ENCODE measurements at regions not wholly inside any gene's neighbourhood (a gene's known extent, or its start where the extent isn't known, plus 50 kb on each side); places are given as distances from the start of the nearest gene placed in this dataset.
A peak's percentile ranks its signal among the peaks of the same experiment; 100 is the strongest.
"Not testable (repeated sequence)": the region's sequence is repeated elsewhere in the genome, so short reads cannot be mapped to it uniquely, and the experiment has no call there.

GRCh38 chr4:138890891-138891570 is 124.5 kb upstream of the NOCT start:
- DNase-seq: no peak

DNA sequence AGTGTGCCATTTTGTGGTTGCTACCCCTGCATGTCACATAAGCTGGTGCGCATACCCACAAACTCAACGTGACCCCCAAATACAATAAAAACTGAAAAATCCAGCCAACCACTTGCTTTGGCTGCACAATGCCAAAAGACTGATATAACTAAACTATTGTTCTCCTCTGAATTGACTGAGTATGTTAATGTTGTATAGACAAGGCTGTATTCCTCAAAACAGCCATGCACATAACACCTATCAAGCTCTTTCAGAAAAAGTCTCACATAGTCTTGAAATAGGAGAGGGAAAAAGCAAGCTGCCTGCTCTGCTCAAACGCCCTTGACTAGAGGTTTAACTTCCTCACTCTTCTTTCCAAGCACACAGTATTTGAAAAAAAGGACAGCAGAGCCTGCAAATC is 126.4 kb upstream of the NOCT start:
- no peak for DNase-seq

DNA sequence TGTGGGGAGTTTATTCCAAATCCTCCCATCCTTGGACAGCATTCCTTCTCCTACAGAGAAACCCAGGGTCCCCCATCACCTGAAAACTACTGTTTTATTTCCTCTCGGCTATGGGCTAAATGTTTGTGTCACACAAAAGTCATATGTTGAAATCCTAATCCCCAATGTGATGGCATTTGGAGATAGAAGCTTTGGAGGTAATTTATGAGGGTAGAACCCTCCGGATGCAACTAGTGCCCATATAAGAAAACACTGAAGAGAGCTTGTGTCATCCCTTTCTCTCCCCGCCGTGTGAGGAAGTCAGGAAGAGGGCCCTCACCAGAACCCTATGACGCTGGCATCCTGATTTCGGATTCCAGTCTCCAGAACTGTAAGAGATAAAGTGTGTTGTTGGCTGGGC is 127.8 kb upstream of the NOCT start:
- DNase-seq: no peak

GRCh38 chr4:138887341-138887740 is 128.2 kb upstream of the NOCT start:
- DNase-seq: no peak

- no peak for DNase-seq
These were observed 135.8 kb upstream of the NOCT start for GRCh38 chr4:138879757-138880156.

DNA sequence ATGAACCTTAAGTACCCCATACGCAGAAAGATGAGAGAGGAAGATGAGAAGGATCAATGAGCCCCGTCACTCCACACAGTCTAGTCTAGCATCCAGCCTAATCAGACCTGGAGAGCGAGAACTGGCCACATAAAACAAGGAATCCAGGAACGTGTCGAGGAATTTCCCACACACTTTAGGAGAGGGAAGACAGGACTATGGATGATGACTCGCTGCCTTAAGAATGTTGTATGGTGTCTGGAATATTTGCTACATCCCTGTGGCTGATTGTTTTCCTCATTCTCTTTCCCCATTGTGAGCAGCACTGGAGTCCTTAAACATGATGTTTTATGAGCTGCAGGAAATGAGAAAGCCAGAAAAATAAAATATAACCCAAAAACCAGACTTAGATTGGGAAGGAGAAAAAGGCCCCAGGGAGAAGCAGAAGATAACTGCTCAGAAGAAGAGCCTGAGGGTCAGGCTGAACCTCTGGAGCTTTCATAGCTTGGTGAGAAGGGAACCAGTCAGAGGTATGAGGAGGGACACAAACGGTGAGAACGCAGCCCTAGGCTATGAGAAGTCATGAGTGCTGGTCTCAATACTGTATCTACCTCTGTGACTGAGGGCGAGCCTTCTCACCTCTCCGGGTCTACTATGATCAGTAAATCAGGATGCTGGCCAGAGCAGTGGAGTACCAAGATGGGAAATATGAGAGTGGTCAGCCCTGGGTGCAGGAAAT is 139.5 kb upstream of the NOCT start:
- no peak for DNase-seq

GRCh38 chr4:138871555-138871875 is 144.1 kb upstream of the NOCT start:
- no peak for DNase-seq

- peak; percentile 40 for DNase-seq
These were observed 144.6 kb upstream of the NOCT start for GRCh38 chr4:138870737-138871554.

GRCh38 chr4:138869631-138870030 is 145.9 kb upstream of the NOCT start:
- no peak for DNase-seq

GRCh38 chr4:138869165-138869564 is 146.4 kb upstream of the NOCT start:
- no peak for DNase-seq

DNA sequence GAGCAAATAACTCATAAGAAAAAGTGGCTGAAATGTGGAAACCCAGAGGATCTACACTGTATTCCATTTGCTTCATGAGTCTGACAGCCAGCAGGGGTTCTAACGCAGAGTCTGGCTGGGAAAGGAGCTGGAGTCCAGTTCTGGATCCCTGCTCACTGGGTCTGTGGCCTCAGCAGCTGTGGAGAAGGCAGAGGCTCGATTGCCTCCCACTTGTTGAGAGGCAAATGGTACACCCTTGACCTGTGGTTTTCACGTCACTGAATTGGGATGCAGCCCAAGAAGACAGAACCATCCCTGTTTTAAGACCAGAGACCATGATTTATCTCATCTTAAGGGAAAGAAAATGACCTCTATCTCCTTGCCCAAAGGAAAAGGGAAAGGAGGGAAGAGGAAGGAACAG is 147.0 kb upstream of the NOCT start:
- no peak for DNase-seq

- DNase-seq: no peak
These were observed 148.2 kb upstream of the NOCT start for GRCh38 chr4:138867404-138867803.

DNA sequence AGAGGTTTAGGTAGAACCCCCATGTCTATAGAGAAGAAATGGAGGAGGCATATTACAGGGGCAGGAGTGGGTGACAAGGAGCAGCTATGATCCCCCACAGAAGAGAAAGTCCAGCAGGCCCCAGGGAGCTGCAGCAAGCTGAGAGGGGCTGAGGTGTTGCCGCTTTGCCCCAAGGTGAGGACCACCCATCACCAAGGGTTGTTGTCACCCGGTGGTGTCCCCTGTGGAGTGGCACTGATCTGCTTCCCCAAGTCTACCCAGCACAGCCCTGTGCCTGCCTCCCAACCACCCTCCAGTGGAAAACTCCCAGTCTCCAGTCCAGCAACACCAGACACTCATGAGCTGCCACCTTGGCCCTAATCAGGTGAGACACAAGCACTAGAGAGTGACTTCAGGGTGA is 149.3 kb upstream of the NOCT start:
- no peak for DNase-seq

DNA sequence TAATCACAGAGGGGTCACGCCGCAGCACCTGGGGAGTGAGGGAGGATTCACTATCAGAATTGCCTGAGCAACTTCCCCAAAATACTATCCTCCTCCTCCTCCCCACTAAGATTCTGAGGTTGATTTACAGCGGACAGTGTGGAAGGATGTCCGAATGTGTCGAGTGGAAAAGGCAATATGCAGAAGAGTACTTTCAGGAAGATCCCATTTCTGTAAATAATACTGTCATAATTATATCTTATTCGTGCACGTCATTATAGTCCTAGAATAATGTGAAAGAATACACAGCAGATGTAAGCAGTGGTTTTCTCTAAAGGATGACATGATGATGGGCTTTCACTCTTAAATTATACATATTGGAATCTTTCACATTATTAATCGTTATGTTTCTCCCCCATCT is 149.8 kb upstream of the NOCT start:
- DNase-seq: no peak

DNA sequence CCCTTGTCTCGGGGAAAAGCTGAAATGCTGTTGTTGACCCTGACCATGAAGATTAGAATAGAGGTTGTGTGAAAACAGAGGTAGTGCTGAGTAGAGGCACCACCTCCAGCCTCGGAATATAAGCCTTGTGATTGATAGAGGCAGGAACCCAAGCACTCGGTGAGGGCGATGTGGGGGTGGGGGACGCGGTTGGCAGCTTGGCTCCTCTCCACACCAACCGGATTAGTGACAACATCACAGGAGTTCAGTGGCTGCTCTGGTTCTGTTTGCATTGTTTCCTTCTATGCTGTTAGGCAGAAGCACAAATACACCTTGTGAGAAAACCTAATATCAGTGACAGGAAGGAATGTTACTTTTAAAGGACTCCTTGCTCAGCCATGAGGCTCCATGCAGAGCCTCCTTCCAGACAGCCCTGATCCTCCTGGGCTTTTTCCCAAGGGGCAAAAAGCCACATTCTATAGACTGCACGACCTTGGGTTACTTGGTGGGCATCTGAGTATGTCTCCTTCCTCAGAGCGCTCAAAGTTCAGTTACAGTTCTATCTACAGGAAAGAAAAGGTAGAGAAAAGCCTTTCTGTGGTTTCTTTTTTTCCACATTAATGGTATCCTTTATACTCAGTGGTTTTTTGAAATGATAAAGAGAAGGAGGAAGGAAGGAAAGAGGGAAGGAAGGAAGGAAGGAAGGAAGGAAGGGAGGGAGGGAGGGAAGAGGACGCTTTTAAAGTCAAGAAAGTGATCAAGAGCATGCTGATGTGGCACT is 150.4 kb upstream of the NOCT start:
- DNase-seq: no peak

GRCh38 chr4:138863160-138863559 is 152.4 kb upstream of the NOCT start:
- no peak for DNase-seq

- no peak for DNase-seq
These were observed 154.4 kb upstream of the NOCT start for GRCh38 chr4:138861135-138861534.

- DNase-seq: not testable (repeated sequence)
These were observed 155.2 kb upstream of the NOCT start for GRCh38 chr4:138860357-138860756.

DNA sequence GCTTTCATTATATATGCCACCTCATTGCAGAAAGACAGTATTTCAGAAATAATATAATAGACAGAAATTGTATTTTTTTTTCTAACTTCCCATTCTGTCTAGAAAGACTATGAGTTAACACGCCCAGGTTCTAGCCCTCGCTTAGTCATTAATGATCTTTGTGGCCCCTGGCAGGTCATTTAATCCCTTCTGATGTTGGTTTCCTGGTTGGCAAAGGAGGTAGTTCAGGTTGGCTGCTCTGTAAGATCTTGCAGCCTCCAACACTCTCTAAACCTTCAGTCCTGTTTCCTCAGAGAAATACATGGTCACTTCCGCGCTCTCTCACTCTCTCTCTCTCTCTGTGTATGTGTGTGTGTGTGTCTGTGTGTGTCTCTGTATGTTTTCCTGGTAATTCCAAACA is 156.3 kb upstream of the NOCT start:
- no peak for DNase-seq

DNA sequence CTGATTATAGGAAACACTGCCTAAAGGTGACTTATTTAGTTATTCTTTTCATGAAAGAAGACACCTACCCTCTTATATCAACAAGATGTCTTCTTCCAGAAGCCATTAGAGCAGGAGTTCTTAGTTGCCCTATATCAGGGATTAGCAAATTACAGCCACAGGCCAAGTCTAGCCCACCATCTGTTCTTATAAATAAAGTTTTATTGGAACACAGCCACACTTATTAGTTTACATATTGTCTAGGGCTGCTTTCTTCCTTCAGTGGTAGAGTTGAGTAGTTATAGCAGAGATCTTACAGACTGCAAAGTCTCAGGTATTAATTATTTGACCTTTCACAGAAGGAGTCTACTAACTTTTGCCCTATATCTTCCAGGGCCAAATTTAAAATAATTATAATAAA is 157.2 kb upstream of the NOCT start:
- no peak for DNase-seq

GRCh38 chr4:138857416-138857815 is 158.2 kb upstream of the NOCT start:
- no peak for DNase-seq

GRCh38 chr4:138852681-138853080 is 162.9 kb upstream of the NOCT start:
- DNase-seq: no peak

All from amniotic stem cell (primary cell).